OCI-M1 (cell line): ENCODE measurements at regions not wholly inside any gene's neighbourhood (a gene's known extent, or its start where the extent isn't known, plus 50 kb on each side); places are given as distances from the start of the nearest gene placed in this dataset.
A peak's percentile ranks its signal among the peaks of the same experiment; 100 is the strongest.

Experiments
- DNase-seq: peaks from one replicate; lab custom pipeline; 2025; lab: John Stamatoyannopoulos, UW

- no peak for DNase-seq
These were observed 326.4 kb downstream of the MEI4 start for GRCh38 chr6:77979204-77979603.

- DNase-seq: peak; percentile 60
These were observed 333.7 kb downstream of the MEI4 start for GRCh38 chr6:77986380-77987034.

- no peak for DNase-seq
These were observed 334.2 kb downstream of the MEI4 start for GRCh38 chr6:77987035-77987384.

- no peak for DNase-seq
These were observed 357.3 kb downstream of the MEI4 start for GRCh38 chr6:78010130-78010529.

GRCh38 chr6:78020586-78020985 is 367.7 kb downstream of the MEI4 start:
- DNase-seq: no peak

- DNase-seq: no peak
These were observed 372.7 kb downstream of the MEI4 start for GRCh38 chr6:78025502-78025901.

GRCh38 chr6:78031228-78031627 is 378.4 kb downstream of the MEI4 start:
- DNase-seq: no peak

- DNase-seq: no peak
These were observed 406.3 kb downstream of the MEI4 start for GRCh38 chr6:78059171-78059570.

GRCh38 chr6:78062993-78063392 is 410.2 kb downstream of the MEI4 start:
- DNase-seq: no peak

GRCh38 chr6:78076371-78076770 is 423.5 kb downstream of the MEI4 start:
- peak; percentile 96 for DNase-seq

- DNase-seq: no peak
These were observed 436.7 kb downstream of the MEI4 start for GRCh38 chr6:78089531-78089930.

GRCh38 chr6:78093906-78094305 is 441.1 kb downstream of the MEI4 start:
- no peak for DNase-seq

- DNase-seq: no peak
These were observed 448.5 kb downstream of the MEI4 start for GRCh38 chr6:78101387-78101786.

GRCh38 chr6:78110641-78111040 is 457.8 kb downstream of the MEI4 start:
- DNase-seq: no peak

- no peak for DNase-seq
These were observed 465.1 kb downstream of the MEI4 start for GRCh38 chr6:78117966-78118365.

- DNase-seq: no peak
These were observed 478.7 kb downstream of the MEI4 start for GRCh38 chr6:78131521-78131920.

- DNase-seq: no peak
These were observed 480.0 kb downstream of the MEI4 start for GRCh38 chr6:78132671-78133410.

GRCh38 chr6:78150425-78150824 is 497.6 kb downstream of the MEI4 start:
- no peak for DNase-seq

GRCh38 chr6:78153976-78154375 is 501.1 kb downstream of the MEI4 start:
- DNase-seq: no peak

GRCh38 chr6:78157606-78158005 is 504.8 kb downstream of the MEI4 start:
- no peak for DNase-seq

GRCh38 chr6:78188891-78189290 is 536.1 kb downstream of the MEI4 start:
- DNase-seq: no peak

GRCh38 chr6:78192057-78192456 is 539.2 kb downstream of the MEI4 start:
- DNase-seq: no peak

- DNase-seq: no peak
These were observed 546.2 kb downstream of the MEI4 start for GRCh38 chr6:78199044-78199443.

GRCh38 chr6:78222226-78222625 is 569.4 kb downstream of the MEI4 start:
- no peak for DNase-seq
